Tibial nerve (tissue), 3 donors: ENCODE measurements at regions not wholly inside any gene's neighbourhood (a gene's known extent, or its start where the extent isn't known, plus 50 kb on each side); places are given as distances from the start of the nearest gene placed in this dataset.

Experiments used
- CTCF ChIP-seq, 5 experiments: fragments of 200-600 bp in 3 of 5; fragments of 450-650 bp in 2 of 5; sonication (generic) in 3 of 5; IDR thresholded peaks; one replicate each; pipeline ENCODE4 v1.5.1; 2016 to 2019; ENCODE audit warnings: antibody characterized with exemption in 5 of 5, mild to moderate bottlenecking in 3 of 5, moderate library complexity in 2 of 5
- POLR2A ChIP-seq, 2 donors: fragments of 450-650 bp; IDR thresholded peaks; one replicate each; pipeline ENCODE4 v1.6.1; 2017; ENCODE audit warnings: antibody characterized with exemption in 2 of 2, mild to moderate bottlenecking in 2 of 2, moderate library complexity in 2 of 2

- TF ChIP-seq CTCF (IDR thresholded peaks at IDR 0.05) (no peak), POLR2A (IDR thresholded peaks at IDR 0.05) (no peak)
Measured at GRCh38 chr13:44853641-44854040, 135.6 kb downstream of the NUFIP1 start.
